SK-N-SH (cell line): ENCODE measurements at regions not wholly inside any gene's neighbourhood (a gene's known extent, or its start where the extent isn't known, plus 50 kb on each side); places are given as distances from the start of the nearest gene placed in this dataset.

Experiments
- CTCF ChIP-seq: fragments of 200-600 bp; sonication (generic); IDR thresholded peaks from 2 replicates; pipeline ENCODE4 v1.6.1; 2017; ENCODE audit warnings: antibody characterized with exemption, mild to moderate bottlenecking, moderate library complexity
- EZH2phosphoT487 ChIP-seq: fragments of 200-600 bp; sonication (generic); IDR thresholded peaks from 2 replicates; pipeline ENCODE4 v1.6.1; 2017; ENCODE audit warnings: low read depth, mixed run types, mild to moderate bottlenecking, antibody characterized with exemption, moderate library complexity, borderline replicate concordance
- GATA2 ChIP-seq: sonication (generic); formaldehyde crosslinking; IDR thresholded peaks from 2 replicates; pipeline ENCODE4 v1.5.0; 2020; ENCODE audit warnings: mild to moderate bottlenecking, missing genetic modification reagents
- JUND ChIP-seq: IDR thresholded peaks from 2 replicates; pipeline ENCODE4 v1.4.0; 2012
- MAX ChIP-seq: IDR thresholded peaks from 2 replicates; pipeline ENCODE4 v1.4.0; 2012; ENCODE audit warnings: low read depth
- POLR2AphosphoS5 ChIP-seq: IDR thresholded peaks from 2 replicates; pipeline ENCODE4 v1.6.1; 2012; ENCODE audit warnings: low read depth, low read length
- REST ChIP-seq: IDR thresholded peaks from 2 replicates; pipeline ENCODE4 v1.6.1; 2012; ENCODE audit warnings: mild to moderate bottlenecking, low read depth, low read length, moderate library complexity
- SIN3A ChIP-seq: IDR thresholded peaks from 2 replicates; pipeline ENCODE4 v1.6.1; 2012; ENCODE audit warnings: low read depth, mild to moderate bottlenecking, low read length, moderate library complexity, borderline replicate concordance
- SMC3 ChIP-seq: IDR thresholded peaks from 2 replicates; pipeline ENCODE4 v1.6.1; 2012; ENCODE audit warnings: low read depth, low read length, improper control_type of control experiment
- TAF1 ChIP-seq: IDR thresholded peaks from 2 replicates; pipeline ENCODE4 v1.6.1; 2012; ENCODE audit warnings: low read depth, mild to moderate bottlenecking, low read length, moderate library complexity, borderline replicate concordance
- TCF12 ChIP-seq: IDR thresholded peaks from 2 replicates; pipeline ENCODE4 v1.4.0; 2012
- TEAD4 ChIP-seq: IDR thresholded peaks from 2 replicates; pipeline ENCODE4 v1.4.0; 2012; ENCODE audit warnings: mild to moderate bottlenecking, borderline replicate concordance; ENCODE audit not compliant: insufficient read depth
- YY1 ChIP-seq: IDR thresholded peaks from 2 replicates; pipeline ENCODE4 v1.4.0; 2012; ENCODE audit warnings: low read depth, mild to moderate bottlenecking
- ZBTB33 ChIP-seq: IDR thresholded peaks from 2 replicates; pipeline ENCODE4 v1.4.0; 2012; ENCODE audit warnings: low read depth, borderline replicate concordance

GRCh38 chr10:4399556-4399955 lies 426.5 kb upstream of the AKR1E2 start:
- no peak for TF ChIP-seq POLR2AphosphoS5
- no peak for TF ChIP-seq CTCF
- no peak for TF ChIP-seq TAF1
- no peak for TF ChIP-seq EZH2phosphoT487
- no peak for TF ChIP-seq MAX
- TF ChIP-seq YY1, result no peak
- no peak for TF ChIP-seq TEAD4
- no peak for TF ChIP-seq JUND
- no peak for TF ChIP-seq SMC3
- no peak for TF ChIP-seq REST
- no peak for TF ChIP-seq GATA2 (CRISPR knock-in tag)
- TF ChIP-seq ZBTB33, result no peak
- no peak for TF ChIP-seq TCF12
- TF ChIP-seq SIN3A, result no peak
